SK-N-SH (cell line): ENCODE measurements at regions not wholly inside any gene's neighbourhood (a gene's known extent, or its start where the extent isn't known, plus 50 kb on each side); places are given as distances from the start of the nearest gene placed in this dataset.

ENCODE experiments used
- CTCF ChIA-PET: fragments of 300-600, 350-600 bp; formaldehyde crosslinking; extraction: SDS; loops from one replicate; lab custom pipeline; 2021; lab: Yijun Ruan, JAX
- POLR2A ChIA-PET: fragments of 350-600 bp; sonication (Branson Sonifier 250); formaldehyde crosslinking; extraction: SDS; loops from one replicate; lab custom pipeline; 2020; ENCODE audit warnings: antibody characterized with exemption, inconsistent platforms; lab: Yijun Ruan, JAX
- DNase-seq: peaks from one replicate; pipeline ENCODE4 v3.0.0; 2012
- H2AFZ ChIP-seq: fragments of 200-600 bp; sonication (generic); 2 replicates; pipeline ENCODE4 v1.8.1; 2016; ENCODE audit warnings: antibody characterized with exemption, mild to moderate bottlenecking, low read depth
- H3F3A ChIP-seq: fragments of 200-600 bp; sonication (generic); replicated peaks from 2 replicates; pipeline ENCODE3; 2016; ENCODE audit warnings: antibody characterized with exemption, mild to moderate bottlenecking; ENCODE audit not compliant: insufficient read depth
- H3K27ac ChIP-seq, 2 experiments: fragments of 200-500 bp in 1 of 2; fragments of 200-600 bp in 1 of 2; sonication (Bioruptor generic) in 1 of 2; sonication (generic), shearing (Covaris generic) in 1 of 2; 2 replicates each; pipeline versions ENCODE4 v1.5.1 to v1.6.1; 2014 to 2016; ENCODE audit warnings: low read depth in 2 of 2, inconsistent platforms in 1 of 2, low read length in 1 of 2, mild to moderate bottlenecking in 1 of 2, mixed read lengths in 1 of 2
- H3K27me3 ChIP-seq: fragments of 200-600 bp; sonication (generic), shearing (Covaris generic); 2 replicates; pipeline ENCODE4 v1.6.1; 2016; ENCODE audit warnings: mixed run types; ENCODE audit not compliant: insufficient read depth
- H3K36me3 ChIP-seq, 2 experiments: fragments of 200-500 bp in 1 of 2; fragments of 200-600 bp in 1 of 2; sonication (Bioruptor generic) in 1 of 2; sonication (generic) in 1 of 2; replicated peaks in 1 of 2; 2 replicates each; pipeline versions ENCODE3 to v1.5.1; 2014 to 2016; ENCODE audit warnings: low read length in 1 of 2, mild to moderate bottlenecking in 1 of 2; ENCODE audit not compliant: insufficient read depth in 2 of 2, control insufficient read depth in 1 of 2
- H3K4me1 ChIP-seq, 2 experiments: fragments of 200-500 bp in 1 of 2; fragments of 200-600 bp in 1 of 2; sonication (Bioruptor generic) in 1 of 2; sonication (generic), shearing (Covaris generic) in 1 of 2; 2 replicates each; pipeline versions ENCODE4 v1.5.1 to v1.6.1; 2014 to 2016; ENCODE audit warnings: low read depth in 1 of 2, low read length in 1 of 2, mixed run types in 1 of 2; ENCODE audit not compliant: insufficient read depth in 2 of 2, control insufficient read depth in 1 of 2
- H3K4me2 ChIP-seq: fragments of 200-600 bp; sonication (generic), shearing (Covaris generic); 2 replicates; pipeline ENCODE4 v1.6.1; 2017; ENCODE audit warnings: mixed run types
- H3K4me3 ChIP-seq, 2 experiments: fragments of 200-500 bp in 1 of 2; fragments of 200-600 bp in 1 of 2; sonication (Bioruptor generic) in 1 of 2; sonication (generic), shearing (Covaris generic) in 1 of 2; 2 replicates each; pipeline versions ENCODE4 v1.5.1 to v1.8.1; 2014 to 2016; ENCODE audit warnings: low read depth in 2 of 2, inconsistent platforms in 1 of 2, low read length in 1 of 2, mild to moderate bottlenecking in 1 of 2, mixed read lengths in 1 of 2, moderate library complexity in 1 of 2
- H3K79me2 ChIP-seq: fragments of 200-600 bp; sonication (generic); 2 replicates; pipeline ENCODE4 v1.8.1; 2017; ENCODE audit warnings: mild to moderate bottlenecking; ENCODE audit not compliant: insufficient read depth
- H3K9ac ChIP-seq: fragments of 200-600 bp; sonication (generic); 2 replicates; pipeline ENCODE4 v1.6.1; 2017; ENCODE audit warnings: mixed run types
- H3K9me2 ChIP-seq: fragments of 200-600 bp; sonication (generic); 2 replicates; pipeline ENCODE4 v1.6.1; 2017; ENCODE audit warnings: mixed run types
- H3K9me3 ChIP-seq: fragments of 200-600 bp; sonication (generic); 2 replicates; pipeline ENCODE4 v1.6.1; 2017; ENCODE audit warnings: mixed run types, mild to moderate bottlenecking, moderate library complexity
- H4K20me1 ChIP-seq: fragments of 200-600 bp; sonication (generic); 2 replicates; pipeline ENCODE4 v1.6.1; 2017; ENCODE audit warnings: mild to moderate bottlenecking, mixed run types; ENCODE audit not compliant: insufficient read depth
- ELF1 ChIP-seq: IDR thresholded peaks from 2 replicates; pipeline ENCODE4 v1.4.0; 2012
- EZH2phosphoT487 ChIP-seq: fragments of 200-600 bp; sonication (generic); IDR thresholded peaks from 2 replicates; pipeline ENCODE4 v1.6.1; 2017; ENCODE audit warnings: low read depth, mixed run types, mild to moderate bottlenecking, antibody characterized with exemption, moderate library complexity, borderline replicate concordance
- FOSL2 ChIP-seq: IDR thresholded peaks from 2 replicates; pipeline ENCODE4 v1.4.0; 2012; ENCODE audit warnings: low read depth, mild to moderate bottlenecking, moderate library complexity, borderline replicate concordance
- FOXJ3 ChIP-seq: sonication (generic); formaldehyde crosslinking; IDR thresholded peaks from 2 replicates; pipeline ENCODE4 v1.5.1; 2020; ENCODE audit warnings: mild to moderate bottlenecking, missing genetic modification reagents
- GABPA ChIP-seq: IDR thresholded peaks from 2 replicates; pipeline ENCODE4 v1.4.0; 2012; ENCODE audit warnings: low read depth, mild to moderate bottlenecking
- GATA2 ChIP-seq: sonication (generic); formaldehyde crosslinking; IDR thresholded peaks from 2 replicates; pipeline ENCODE4 v1.5.0; 2020; ENCODE audit warnings: mild to moderate bottlenecking, missing genetic modification reagents
- MAX ChIP-seq: IDR thresholded peaks from 2 replicates; pipeline ENCODE4 v1.4.0; 2012; ENCODE audit warnings: low read depth
- MEF2A ChIP-seq: IDR thresholded peaks from 2 replicates; pipeline ENCODE4 v1.4.0; 2012; ENCODE audit warnings: low read depth, borderline replicate concordance
- RFX5 ChIP-seq: IDR thresholded peaks from 2 replicates; pipeline ENCODE4 v1.6.1; 2012; ENCODE audit warnings: mild to moderate bottlenecking, improper control_type of control experiment, low read length
- RXRA ChIP-seq: IDR thresholded peaks from 2 replicates; pipeline ENCODE4 v1.4.0; 2012; ENCODE audit warnings: low read depth, mild to moderate bottlenecking, borderline replicate concordance
- SIN3A ChIP-seq: IDR thresholded peaks from 2 replicates; pipeline ENCODE4 v1.6.1; 2012; ENCODE audit warnings: low read depth, mild to moderate bottlenecking, low read length, moderate library complexity, borderline replicate concordance
- SMC3 ChIP-seq: IDR thresholded peaks from 2 replicates; pipeline ENCODE4 v1.6.1; 2012; ENCODE audit warnings: low read depth, low read length, improper control_type of control experiment
- TAF1 ChIP-seq: IDR thresholded peaks from 2 replicates; pipeline ENCODE4 v1.6.1; 2012; ENCODE audit warnings: low read depth, mild to moderate bottlenecking, low read length, moderate library complexity, borderline replicate concordance
- TEAD4 ChIP-seq: IDR thresholded peaks from 2 replicates; pipeline ENCODE4 v1.4.0; 2012; ENCODE audit warnings: mild to moderate bottlenecking, borderline replicate concordance; ENCODE audit not compliant: insufficient read depth
- WGBS: methylation state at CpG from one replicate; pipeline ENCODE4 v1.1.6; 2017; ENCODE audit warnings: low lambda C conversion rate; 5-methylcytosine and 5-hydroxymethylcytosine counted together
- TF ChIP-seq, protein P1 (sequence below): fragments of 150-350 bp; IDR thresholded peaks from 2 replicates; pipeline ENCODE4 v1.6.1; 2017; ENCODE audit warnings: antibody characterized with exemption, low read length, low read depth, borderline replicate concordance
- TF ChIP-seq, protein P2 (sequence below): IDR thresholded peaks from 2 replicates; pipeline ENCODE4 v1.4.0; 2012; ENCODE audit warnings: low read depth, borderline replicate concordance
- TF ChIP-seq, protein P3 (sequence below): IDR thresholded peaks from 2 replicates; pipeline ENCODE4; 2012

- H3K4me2 ChIP-seq = no peak overlapping the region
- no peak overlapping the region for H3K4me3 ChIP-seq
- POLR2A ChIA-PET = no interaction called here
- no peak overlapping the region for H3K27ac ChIP-seq
- CTCF ChIA-PET = no interaction called here
- no peaks in the 10 kb centered on the region for H3K9me3 ChIP-seq
- H3F3A ChIP-seq = no peaks in the 10 kb centered on the region
- H3K4me1 ChIP-seq = no peaks in the 10 kb centered on the region; a peak in 1 of 4 replicates
- no peak overlapping the region for H2AFZ ChIP-seq
- H3K36me3 ChIP-seq = no peaks in the 10 kb centered on the region
- 49% methylated on average over 8 of the region's 8 CpGs for WGBS
- TF ChIP-seq RXRA (no peak), SIN3A (no peak), TAF1 (no peak), FOSL2 (no peak), GABPA (no peak), TEAD4 (no peak), GATA2 (CRISPR knock-in tag) (no peak), FOXJ3 (no peak), RFX5 (no peak), SMC3 (no peak), MAX (no peak), MEF2A (no peak), EZH2phosphoT487 (no peak), ELF1 (no peak)
- TF ChIP-seq, protein P1, sequence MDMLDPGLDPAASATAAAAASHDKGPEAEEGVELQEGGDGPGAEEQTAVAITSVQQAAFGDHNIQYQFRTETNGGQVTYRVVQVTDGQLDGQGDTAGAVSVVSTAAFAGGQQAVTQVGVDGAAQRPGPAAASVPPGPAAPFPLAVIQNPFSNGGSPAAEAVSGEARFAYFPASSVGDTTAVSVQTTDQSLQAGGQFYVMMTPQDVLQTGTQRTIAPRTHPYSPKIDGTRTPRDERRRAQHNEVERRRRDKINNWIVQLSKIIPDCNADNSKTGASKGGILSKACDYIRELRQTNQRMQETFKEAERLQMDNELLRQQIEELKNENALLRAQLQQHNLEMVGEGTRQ = no peak
- TF ChIP-seq, protein P2, sequence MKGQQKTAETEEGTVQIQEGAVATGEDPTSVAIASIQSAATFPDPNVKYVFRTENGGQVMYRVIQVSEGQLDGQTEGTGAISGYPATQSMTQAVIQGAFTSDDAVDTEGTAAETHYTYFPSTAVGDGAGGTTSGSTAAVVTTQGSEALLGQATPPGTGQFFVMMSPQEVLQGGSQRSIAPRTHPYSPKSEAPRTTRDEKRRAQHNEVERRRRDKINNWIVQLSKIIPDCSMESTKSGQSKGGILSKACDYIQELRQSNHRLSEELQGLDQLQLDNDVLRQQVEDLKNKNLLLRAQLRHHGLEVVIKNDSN = no peak
- TF ChIP-seq, protein P3, sequence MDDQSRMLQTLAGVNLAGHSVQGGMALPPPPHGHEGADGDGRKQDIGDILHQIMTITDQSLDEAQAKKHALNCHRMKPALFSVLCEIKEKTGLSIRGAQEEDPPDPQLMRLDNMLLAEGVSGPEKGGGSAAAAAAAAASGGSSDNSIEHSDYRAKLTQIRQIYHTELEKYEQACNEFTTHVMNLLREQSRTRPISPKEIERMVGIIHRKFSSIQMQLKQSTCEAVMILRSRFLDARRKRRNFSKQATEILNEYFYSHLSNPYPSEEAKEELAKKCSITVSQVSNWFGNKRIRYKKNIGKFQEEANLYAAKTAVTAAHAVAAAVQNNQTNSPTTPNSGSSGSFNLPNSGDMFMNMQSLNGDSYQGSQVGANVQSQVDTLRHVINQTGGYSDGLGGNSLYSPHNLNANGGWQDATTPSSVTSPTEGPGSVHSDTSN = no peak
- H3K79me2 ChIP-seq = no peaks in the 10 kb centered on the region
- H3K9ac ChIP-seq = no peak overlapping the region
- no peaks in the 10 kb centered on the region for H4K20me1 ChIP-seq
- no peaks in the 10 kb centered on the region for H3K9me2 ChIP-seq
- DNase-seq = no peak
- H3K27me3 ChIP-seq = no peaks in the 10 kb centered on the region
These were observed 129.9 kb upstream of the FER start for GRCh38 chr5:108617467-108618435.
